GM12878 (cell line): ENCODE measurements at regions not wholly inside any gene's neighbourhood (a gene's known extent, or its start where the extent isn't known, plus 50 kb on each side); places are given as distances from the start of the nearest gene placed in this dataset.

Experiments used
- ATAC-seq: fragments of 200-7000 bp; cut with Tn5 transposase; 3 replicates; pipeline ENCODE4 v1.9.1; 2020; ENCODE audit warnings: mild to moderate bottlenecking, moderate library complexity
- BruUV-seq: library from RNA; stranded (reverse); fragments of 400-500 nt; replicated peaks from 2 replicates; lab custom pipeline; 2021; lab: Mats Ljungman, UMichigan
- CTCF ChIA-PET: fragments of 300-600 bp; sonication (Branson Sonifier 250); formaldehyde crosslinking; extraction: SDS; loops from one replicate; lab custom pipeline; 2021; ENCODE audit warnings: inconsistent platforms; lab: Yijun Ruan, JAX
- POLR2A ChIA-PET: fragments of 350-600 bp; formaldehyde crosslinking; extraction: SDS; loops from one replicate; lab custom pipeline; 2021; ENCODE audit warnings: inconsistent platforms; lab: Charles Lee
- RAD21 ChIA-PET: fragments of 300-600 bp; sonication (Branson Sonifier 250); formaldehyde crosslinking; loops from one replicate; lab custom pipeline; 2023; ENCODE audit warnings: antibody characterized with exemption; ENCODE audit not compliant: unreplicated experiment; lab: Charles Lee
- SMC1A ChIA-PET: fragments of 300-600 bp; sonication (Branson Sonifier 250); formaldehyde crosslinking; loops from one replicate; lab custom pipeline; 2023; ENCODE audit not compliant: unreplicated experiment, uncharacterized antibody; lab: Charles Lee
- DNase-seq: peaks from one replicate; pipeline ENCODE4 v3.0.0-alpha.2; 2011; ENCODE audit warnings: low read depth, low spot score
- FAIRE-seq: peaks from 3 replicates; lab custom pipeline; 2011; peaks lifted over from hg19 to GRCh38; lab: Jason Lieb, UNC
- H2AFZ ChIP-seq: 2 replicates; pipeline ENCODE4 v1.6.0; 2011; ENCODE audit warnings: low read depth, low read length, control low read depth; ENCODE audit not compliant: control insufficient read depth
- H3K27ac ChIP-seq: 2 replicates; pipeline ENCODE4 v1.5.1; 2011; ENCODE audit warnings: control low read depth; ENCODE audit not compliant: control insufficient read depth, insufficient read depth
- H3K27me3 ChIP-seq, 2 experiments: replicated peaks in 1 of 2; 2 replicates each; pipeline versions ENCODE4 v1.6.0 to v1.6.1; 2011; ENCODE audit warnings: low read length in 1 of 2; ENCODE audit not compliant: control insufficient read depth in 2 of 2, insufficient read depth in 2 of 2
- H3K36me3 ChIP-seq, 2 experiments: 2 replicates each; pipeline ENCODE4 v1.5.1; 2011; ENCODE audit warnings: low read length in 1 of 2; ENCODE audit not compliant: control insufficient read depth in 2 of 2, insufficient read depth in 2 of 2
- H3K4me1 ChIP-seq: 2 replicates; pipeline ENCODE4 v1.6.1; 2011; ENCODE audit warnings: mild to moderate bottlenecking, low read length, moderate library complexity, mixed read lengths; ENCODE audit not compliant: control insufficient read depth, insufficient read depth
- H3K4me2 ChIP-seq: 2 replicates; pipeline ENCODE4 v1.6.0; 2011; ENCODE audit warnings: control low read depth; ENCODE audit not compliant: control insufficient read depth, insufficient read depth
- H3K4me3 ChIP-seq: fragments of 200-600 bp; sonication (generic); 2 replicates; pipeline ENCODE4 v1.5.1; 2016
- H3K79me2 ChIP-seq: 2 replicates; pipeline ENCODE4 v1.6.0; 2011; ENCODE audit warnings: low read length; ENCODE audit not compliant: control insufficient read depth, insufficient read depth
- H3K9ac ChIP-seq: 2 replicates; pipeline ENCODE4 v1.8.0; 2011; ENCODE audit warnings: low read length, control low read depth, mixed read lengths; ENCODE audit not compliant: control insufficient read depth, insufficient read depth
- H3K9me3 ChIP-seq: replicated peaks from 3 replicates; pipeline ENCODE4 v1.5.1; 2011; ENCODE audit warnings: mild to moderate bottlenecking, low read length; ENCODE audit not compliant: control insufficient read depth, insufficient read depth
- H4K20me1 ChIP-seq: 2 replicates; pipeline ENCODE4 v1.6.0; 2011; ENCODE audit not compliant: control insufficient read depth, insufficient read depth
- CEBPB ChIP-seq, 2 experiments: fragments of 150-350 bp in 1 of 2; IDR thresholded peaks; 2 replicates each; pipeline ENCODE4 v1.6.1; 2012 to 2014; ENCODE audit warnings: low read depth in 2 of 2, low read length in 2 of 2, borderline replicate concordance in 1 of 2, inconsistent platforms in 1 of 2
- JUNB ChIP-seq: IDR thresholded peaks from 2 replicates; pipeline ENCODE4 v1.6.1; 2016; ENCODE audit warnings: antibody characterized with exemption, mild to moderate bottlenecking
- MEF2A ChIP-seq: IDR thresholded peaks from 2 replicates; pipeline ENCODE4 v1.6.1; 2011; ENCODE audit warnings: low read depth, mild to moderate bottlenecking, low read length, moderate library complexity; ENCODE audit not compliant: insufficient read depth
- NFIC ChIP-seq: IDR thresholded peaks from 2 replicates; pipeline ENCODE4 v1.6.1; 2012; ENCODE audit warnings: low read depth, mild to moderate bottlenecking, inconsistent platforms, low read length, moderate library complexity
- PML ChIP-seq: IDR thresholded peaks from 2 replicates; pipeline ENCODE4 v1.6.1; 2012; ENCODE audit warnings: low read length, inconsistent platforms
- RUNX3 ChIP-seq: IDR thresholded peaks from 2 replicates; pipeline ENCODE4 v1.6.1; 2012; ENCODE audit warnings: low read length, inconsistent platforms
- TCF7 ChIP-seq: IDR thresholded peaks from 2 replicates; pipeline ENCODE4 v1.6.1; 2014; ENCODE audit warnings: antibody characterized with exemption, borderline replicate concordance
- YBX1 ChIP-seq: fragments of 450-650 bp; IDR thresholded peaks from 2 replicates; pipeline ENCODE4 v1.6.1; 2016; ENCODE audit warnings: antibody characterized with exemption
- ZNF384 ChIP-seq: IDR thresholded peaks from 2 replicates; pipeline ENCODE4 v1.6.1; 2012; ENCODE audit warnings: low read depth, mild to moderate bottlenecking, low read length, improper control_type of control experiment, borderline replicate concordance
- ZSCAN29 ChIP-seq: fragments of 450-650 bp; IDR thresholded peaks from 2 replicates; pipeline ENCODE4 v1.6.1; 2017; ENCODE audit warnings: mild to moderate bottlenecking, moderate library complexity
- ZZZ3 ChIP-seq: IDR thresholded peaks from 2 replicates; pipeline ENCODE4 v1.6.1; 2011; ENCODE audit warnings: low read depth; ENCODE audit not compliant: control insufficient read depth, insufficient read length
- WGBS: methylation state at CpG from one replicate; pipeline ENCODE4 v1.1.6; 2016; ENCODE audit warnings: low lambda C conversion rate; ENCODE audit not compliant: insufficient replicate concordance, insufficient coverage; ENCODE audit errors: missing lambda C conversion rate; 5-methylcytosine and 5-hydroxymethylcytosine counted together
- in situ Hi-C: fragments of 300-500 bp; cut with MboI; formaldehyde crosslinking; loops from 9 replicates; pipeline ENCODE4 v1.14.3; 2018; ENCODE audit warnings: mixed read lengths
- intact Hi-C: fragments of 100-400 bp; cut with micrococcal nuclease; formaldehyde crosslinking; loops from one replicate; pipeline ENCODE4 v1.14.2; 2022; ENCODE audit not compliant: unreplicated experiment
- TF ChIP-seq, protein P1 (sequence below): fragments of 450-650 bp; IDR thresholded peaks from 2 replicates; pipeline ENCODE4 v1.6.1; 2016; ENCODE audit warnings: mild to moderate bottlenecking, moderate library complexity, borderline replicate concordance
- TF ChIP-seq, protein P2 (sequence below): fragments of 450-650 bp; IDR thresholded peaks from 2 replicates; pipeline ENCODE4 v1.6.1; 2017; ENCODE audit warnings: mild to moderate bottlenecking
- TF ChIP-seq, protein P3 (sequence below), 3 experiments: IDR thresholded peaks in 2 of 3; conservative IDR thresholded peaks in 1 of 3; 2 replicates each; pipeline ENCODE4 v1.5.1; 2011; ENCODE audit warnings: low read depth in 3 of 3, low read length in 3 of 3, mild to moderate bottlenecking in 3 of 3, control low read depth in 2 of 3, moderate library complexity in 2 of 3, inconsistent platforms in 1 of 3, mixed read lengths in 1 of 3; ENCODE audit not compliant: control insufficient read depth in 2 of 3, insufficient read depth in 1 of 3; ENCODE audit errors: extremely low read depth in 1 of 3

DNA sequence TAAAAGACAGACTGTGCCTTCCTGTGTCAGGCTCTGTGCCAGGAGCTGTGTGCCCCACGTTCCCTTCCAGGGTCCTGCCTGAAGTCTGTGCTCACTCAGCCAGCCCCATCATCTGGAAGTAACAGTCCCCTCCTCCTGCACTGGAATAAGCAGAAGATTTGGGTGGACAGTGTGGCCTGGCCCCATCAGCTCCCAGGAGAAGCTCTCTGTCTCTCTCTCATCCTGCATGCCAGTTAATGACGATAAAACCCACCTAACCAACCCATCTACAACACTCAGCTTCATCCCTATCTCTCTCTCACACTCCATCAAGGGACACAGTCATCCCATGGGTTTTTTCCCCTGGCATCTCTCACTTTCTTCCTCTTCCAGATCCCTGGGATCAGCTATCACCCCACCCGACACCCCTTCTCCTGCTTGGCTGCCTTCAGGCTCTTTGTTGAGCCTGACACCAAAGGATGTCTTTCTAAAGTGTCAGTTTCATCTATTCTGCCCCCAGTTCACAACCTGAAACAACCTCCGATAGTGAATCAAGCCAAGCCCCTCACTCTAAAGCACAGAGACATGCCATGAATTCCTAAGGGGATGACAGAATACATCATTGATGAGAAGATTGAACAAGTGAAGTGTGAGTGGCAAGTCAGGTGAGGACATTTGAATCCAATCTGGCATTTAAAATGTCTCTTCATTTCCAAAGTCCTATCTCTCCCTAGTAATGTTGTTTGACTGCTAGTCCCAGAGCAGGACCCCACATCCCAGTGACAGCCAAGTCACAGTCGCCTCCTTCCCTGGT, 91.4 kb upstream of the TOP3B start:
- Histone ChIP-seq H3K4me2 (no peak overlapping the region), H3K9me3 (no peaks in the 10 kb centered on the region), H4K20me1 (no peaks in the 10 kb centered on the region)
- BruUV-seq = no TSS peak
- in situ Hi-C loops = no loop called here
- ChIA-PET POLR2A (interaction anchor here (1.0 kb wide), 1 partner anchor 28 kb away, joined by 3 read pairs; no protein-coding TSS in a partner anchor), RAD21 (no interaction called here)
- TF ChIP-seq, protein P1, sequence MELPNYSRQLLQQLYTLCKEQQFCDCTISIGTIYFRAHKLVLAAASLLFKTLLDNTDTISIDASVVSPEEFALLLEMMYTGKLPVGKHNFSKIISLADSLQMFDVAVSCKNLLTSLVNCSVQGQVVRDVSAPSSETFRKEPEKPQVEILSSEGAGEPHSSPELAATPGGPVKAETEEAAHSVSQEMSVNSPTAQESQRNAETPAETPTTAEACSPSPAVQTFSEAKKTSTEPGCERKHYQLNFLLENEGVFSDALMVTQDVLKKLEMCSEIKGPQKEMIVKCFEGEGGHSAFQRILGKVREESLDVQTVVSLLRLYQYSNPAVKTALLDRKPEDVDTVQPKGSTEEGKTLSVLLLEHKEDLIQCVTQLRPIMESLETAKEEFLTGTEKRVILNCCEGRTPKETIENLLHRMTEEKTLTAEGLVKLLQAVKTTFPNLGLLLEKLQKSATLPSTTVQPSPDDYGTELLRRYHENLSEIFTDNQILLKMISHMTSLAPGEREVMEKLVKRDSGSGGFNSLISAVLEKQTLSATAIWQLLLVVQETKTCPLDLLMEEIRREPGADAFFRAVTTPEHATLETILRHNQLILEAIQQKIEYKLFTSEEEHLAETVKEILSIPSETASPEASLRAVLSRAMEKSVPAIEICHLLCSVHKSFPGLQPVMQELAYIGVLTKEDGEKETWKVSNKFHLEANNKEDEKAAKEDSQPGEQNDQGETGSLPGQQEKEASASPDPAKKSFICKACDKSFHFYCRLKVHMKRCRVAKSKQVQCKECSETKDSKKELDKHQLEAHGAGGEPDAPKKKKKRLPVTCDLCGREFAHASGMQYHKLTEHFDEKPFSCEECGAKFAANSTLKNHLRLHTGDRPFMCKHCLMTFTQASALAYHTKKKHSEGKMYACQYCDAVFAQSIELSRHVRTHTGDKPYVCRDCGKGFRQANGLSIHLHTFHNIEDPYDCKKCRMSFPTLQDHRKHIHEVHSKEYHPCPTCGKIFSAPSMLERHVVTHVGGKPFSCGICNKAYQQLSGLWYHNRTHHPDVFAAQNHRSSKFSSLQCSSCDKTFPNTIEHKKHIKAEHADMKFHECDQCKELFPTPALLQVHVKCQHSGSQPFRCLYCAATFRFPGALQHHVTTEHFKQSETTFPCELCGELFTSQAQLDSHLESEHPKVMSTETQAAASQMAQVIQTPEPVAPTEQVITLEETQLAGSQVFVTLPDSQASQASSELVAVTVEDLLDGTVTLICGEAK = no peak
- TF ChIP-seq ZNF384 = no peak
- TF ChIP-seq, protein P2, sequence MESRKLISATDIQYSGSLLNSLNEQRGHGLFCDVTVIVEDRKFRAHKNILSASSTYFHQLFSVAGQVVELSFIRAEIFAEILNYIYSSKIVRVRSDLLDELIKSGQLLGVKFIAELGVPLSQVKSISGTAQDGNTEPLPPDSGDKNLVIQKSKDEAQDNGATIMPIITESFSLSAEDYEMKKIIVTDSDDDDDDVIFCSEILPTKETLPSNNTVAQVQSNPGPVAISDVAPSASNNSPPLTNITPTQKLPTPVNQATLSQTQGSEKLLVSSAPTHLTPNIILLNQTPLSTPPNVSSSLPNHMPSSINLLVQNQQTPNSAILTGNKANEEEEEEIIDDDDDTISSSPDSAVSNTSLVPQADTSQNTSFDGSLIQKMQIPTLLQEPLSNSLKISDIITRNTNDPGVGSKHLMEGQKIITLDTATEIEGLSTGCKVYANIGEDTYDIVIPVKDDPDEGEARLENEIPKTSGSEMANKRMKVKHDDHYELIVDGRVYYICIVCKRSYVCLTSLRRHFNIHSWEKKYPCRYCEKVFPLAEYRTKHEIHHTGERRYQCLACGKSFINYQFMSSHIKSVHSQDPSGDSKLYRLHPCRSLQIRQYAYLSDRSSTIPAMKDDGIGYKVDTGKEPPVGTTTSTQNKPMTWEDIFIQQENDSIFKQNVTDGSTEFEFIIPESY = no peak
- TF ChIP-seq, protein P3, sequence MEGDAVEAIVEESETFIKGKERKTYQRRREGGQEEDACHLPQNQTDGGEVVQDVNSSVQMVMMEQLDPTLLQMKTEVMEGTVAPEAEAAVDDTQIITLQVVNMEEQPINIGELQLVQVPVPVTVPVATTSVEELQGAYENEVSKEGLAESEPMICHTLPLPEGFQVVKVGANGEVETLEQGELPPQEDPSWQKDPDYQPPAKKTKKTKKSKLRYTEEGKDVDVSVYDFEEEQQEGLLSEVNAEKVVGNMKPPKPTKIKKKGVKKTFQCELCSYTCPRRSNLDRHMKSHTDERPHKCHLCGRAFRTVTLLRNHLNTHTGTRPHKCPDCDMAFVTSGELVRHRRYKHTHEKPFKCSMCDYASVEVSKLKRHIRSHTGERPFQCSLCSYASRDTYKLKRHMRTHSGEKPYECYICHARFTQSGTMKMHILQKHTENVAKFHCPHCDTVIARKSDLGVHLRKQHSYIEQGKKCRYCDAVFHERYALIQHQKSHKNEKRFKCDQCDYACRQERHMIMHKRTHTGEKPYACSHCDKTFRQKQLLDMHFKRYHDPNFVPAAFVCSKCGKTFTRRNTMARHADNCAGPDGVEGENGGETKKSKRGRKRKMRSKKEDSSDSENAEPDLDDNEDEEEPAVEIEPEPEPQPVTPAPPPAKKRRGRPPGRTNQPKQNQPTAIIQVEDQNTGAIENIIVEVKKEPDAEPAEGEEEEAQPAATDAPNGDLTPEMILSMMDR (IDR thresholded peaks at IDR 0.05 in 2 of 3, conservative IDR thresholded peaks at IDR 0.05 in 1 of 3; ENCODE audit: control insufficient read depth in 2 of 3, extremely low read depth in 1 of 3, insufficient read depth in 1 of 3, low read depth in 3 of 3, low read length in 3 of 3) = no peak
- TF ChIP-seq PML = no peak
- TF ChIP-seq MEF2A = no peak
- TF ChIP-seq JUNB = no peak
- TF ChIP-seq TCF7 = no peak
- no peak for TF ChIP-seq ZZZ3
- no peak for TF ChIP-seq RUNX3
- TF ChIP-seq YBX1 = no peak
- no peak for TF ChIP-seq CEBPB (IDR thresholded peaks at IDR 0.05; ENCODE audit: borderline replicate concordance in 1 of 2, low read depth in 2 of 2, low read length in 2 of 2)
- TF ChIP-seq ZSCAN29 = no peak
- no peak for TF ChIP-seq NFIC
- TF ChIP-seq, all 136 proteins: peak for 0
- no peak overlapping the region for H3K4me3 ChIP-seq
- no peaks in the 10 kb centered on the region for H3K79me2 ChIP-seq
- ChIA-PET CTCF (interaction anchor here (1.1 kb wide), 1 partner anchor 12 kb away, joined by 3 read pairs; no protein-coding TSS in a partner anchor), SMC1A (interaction anchor here (1.5 kb wide), 1 partner anchor 14 kb away, joined by 4 read pairs; no protein-coding TSS in a partner anchor)
- H3K27ac ChIP-seq = no peak overlapping the region
- no peak for FAIRE-seq
- no peak for DNase-seq
- no peaks in the 10 kb centered on the region for H3K36me3 ChIP-seq
- H3K9ac ChIP-seq = no peak overlapping the region
- intact Hi-C loops = loop anchor here (10.0 kb wide), 1 partner anchor 61 kb away; no protein-coding TSS in a partner anchor
- no peak overlapping the region for H2AFZ ChIP-seq
- H3K27me3 ChIP-seq = no peaks in the 10 kb centered on the region
- H3K4me1 ChIP-seq = peaks cover 12% of the 10 kb centered on the region
- no peak for ATAC-seq
- WGBS = 54% methylated on average over 5 of the region's 5 CpGs
